ENCODE measurements at regions not wholly inside any gene's neighbourhood (a gene's known extent, or its start where the extent isn't known, plus 50 kb on each side); places are given as distances from the start of the nearest gene placed in this dataset.

- Histone ChIP-seq H3K4me2 (ENCODE audit: insufficient read depth, low read length) (no peak overlapping the region), H3K36me3 (ENCODE audit: insufficient read depth, low read length) (no peaks in the 10 kb centered on the region), H3K27me3 (ENCODE audit: insufficient read depth, low read length) (no peaks in the 10 kb centered on the region), H3K4me1 (ENCODE audit: insufficient read depth, low read length) (no peaks in the 10 kb centered on the region), H3K27ac (ENCODE audit: low read depth, low read length) (no peak overlapping the region), H3K9me3 (ENCODE audit: low read depth, low read length) (no peaks in the 10 kb centered on the region), H3K4me3 (ENCODE audit: insufficient read depth, low read length) (no peak overlapping the region), H3K79me2 (ENCODE audit: insufficient read depth, low read length) (no peaks in the 10 kb centered on the region), H2AFZ (ENCODE audit: low read length) (no peak overlapping the region), H4K20me1 (ENCODE audit: insufficient read depth, low read length) (no peaks in the 10 kb centered on the region)
- DNase-seq (ENCODE audit: insufficient read length, low spot score, missing footprints) = no peak
- TF ChIP-seq, protein P1, sequence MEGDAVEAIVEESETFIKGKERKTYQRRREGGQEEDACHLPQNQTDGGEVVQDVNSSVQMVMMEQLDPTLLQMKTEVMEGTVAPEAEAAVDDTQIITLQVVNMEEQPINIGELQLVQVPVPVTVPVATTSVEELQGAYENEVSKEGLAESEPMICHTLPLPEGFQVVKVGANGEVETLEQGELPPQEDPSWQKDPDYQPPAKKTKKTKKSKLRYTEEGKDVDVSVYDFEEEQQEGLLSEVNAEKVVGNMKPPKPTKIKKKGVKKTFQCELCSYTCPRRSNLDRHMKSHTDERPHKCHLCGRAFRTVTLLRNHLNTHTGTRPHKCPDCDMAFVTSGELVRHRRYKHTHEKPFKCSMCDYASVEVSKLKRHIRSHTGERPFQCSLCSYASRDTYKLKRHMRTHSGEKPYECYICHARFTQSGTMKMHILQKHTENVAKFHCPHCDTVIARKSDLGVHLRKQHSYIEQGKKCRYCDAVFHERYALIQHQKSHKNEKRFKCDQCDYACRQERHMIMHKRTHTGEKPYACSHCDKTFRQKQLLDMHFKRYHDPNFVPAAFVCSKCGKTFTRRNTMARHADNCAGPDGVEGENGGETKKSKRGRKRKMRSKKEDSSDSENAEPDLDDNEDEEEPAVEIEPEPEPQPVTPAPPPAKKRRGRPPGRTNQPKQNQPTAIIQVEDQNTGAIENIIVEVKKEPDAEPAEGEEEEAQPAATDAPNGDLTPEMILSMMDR (IDR thresholded peaks at IDR 0.05; ENCODE audit: extremely low read depth, low read depth, low read length) = no peak
Observed at GRCh38 chr11:35071722-35072121, 67.2 kb upstream of the CD44 start.

GRCh38 chr11:35073691-35074419, 65.1 kb upstream of the CD44 start:
- H3K36me3 ChIP-seq (ENCODE audit: insufficient read depth, low read length) = no peaks in the 10 kb centered on the region
- no peak overlapping the region for H3K4me3 ChIP-seq (ENCODE audit: insufficient read depth, low read length)
- peak overlapping the region; percentile 36 for H3K27ac ChIP-seq (ENCODE audit: low read depth, low read length)
- TF ChIP-seq, protein P1 (IDR thresholded peaks at IDR 0.05; ENCODE audit: extremely low read depth, low read depth, low read length) = no peak
- no peak overlapping the region for H3K4me2 ChIP-seq (ENCODE audit: insufficient read depth, low read length)
- H3K27me3 ChIP-seq (ENCODE audit: insufficient read depth, low read length) = no peaks in the 10 kb centered on the region
- H3K79me2 ChIP-seq (ENCODE audit: insufficient read depth, low read length) = no peaks in the 10 kb centered on the region
- DNase-seq (ENCODE audit: insufficient read length, low spot score, missing footprints) = no peak
- H2AFZ ChIP-seq (ENCODE audit: low read length) = no peak overlapping the region
- peaks cover 14% of the 10 kb centered on the region for H3K4me1 ChIP-seq (ENCODE audit: insufficient read depth, low read length)
- no peaks in the 10 kb centered on the region for H3K9me3 ChIP-seq (ENCODE audit: low read depth, low read length)
- no peaks in the 10 kb centered on the region for H4K20me1 ChIP-seq (ENCODE audit: insufficient read depth, low read length)

DNA sequence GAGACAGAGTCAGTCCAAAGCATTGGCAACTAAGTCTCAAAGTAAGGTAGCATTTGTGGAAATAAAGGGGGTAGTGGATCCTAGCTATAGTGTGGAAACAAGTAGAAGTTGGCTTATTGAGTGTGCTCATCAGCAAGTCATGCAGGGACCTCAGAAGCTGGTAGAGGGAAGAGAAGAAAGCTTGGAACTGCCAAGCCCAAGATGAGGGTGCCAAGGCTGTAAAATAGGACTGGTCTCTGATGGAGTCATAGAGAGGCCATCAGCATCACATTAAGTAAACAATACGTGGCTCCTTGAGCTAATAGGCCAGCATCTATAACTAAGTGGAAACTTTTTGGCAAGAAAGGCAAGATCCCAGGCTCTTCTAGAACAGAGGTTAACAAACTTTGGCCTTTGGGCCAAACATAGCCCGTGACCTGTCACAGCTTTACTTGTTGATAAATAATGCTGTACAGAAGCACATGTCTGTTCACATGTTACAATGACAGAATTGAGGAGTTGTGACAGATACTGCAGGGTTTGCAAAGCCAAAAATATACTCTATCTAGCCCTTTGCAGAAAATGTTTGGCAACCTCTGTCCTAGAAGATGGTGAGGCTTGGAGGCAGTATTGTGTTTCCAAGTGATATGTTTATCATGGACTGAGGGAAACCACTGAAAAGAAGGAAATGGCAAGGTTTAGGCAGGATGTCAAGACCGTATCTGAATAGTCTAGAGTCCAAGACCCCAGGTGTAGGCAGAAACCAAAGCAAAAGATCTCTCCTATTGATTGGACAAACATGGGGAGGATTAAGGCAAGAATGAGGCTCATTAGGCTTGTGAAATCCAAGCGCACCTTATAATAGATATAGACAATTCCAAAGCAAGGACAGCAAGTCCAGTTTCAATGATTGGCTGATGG, 62.5 kb upstream of the CD44 start:
- Histone ChIP-seq H3K4me2 (ENCODE audit: insufficient read depth, low read length) (no peak overlapping the region), H3K4me1 (ENCODE audit: insufficient read depth, low read length) (peaks cover 14% of the 10 kb centered on the region), H3K9me3 (ENCODE audit: low read depth, low read length) (no peaks in the 10 kb centered on the region), H3K27ac (ENCODE audit: low read depth, low read length) (no peak overlapping the region), H3K27me3 (ENCODE audit: insufficient read depth, low read length) (no peaks in the 10 kb centered on the region), H3K36me3 (ENCODE audit: insufficient read depth, low read length) (no peaks in the 10 kb centered on the region), H3K79me2 (ENCODE audit: insufficient read depth, low read length) (no peaks in the 10 kb centered on the region), H3K4me3 (ENCODE audit: insufficient read depth, low read length) (no peak overlapping the region), H4K20me1 (ENCODE audit: insufficient read depth, low read length) (no peaks in the 10 kb centered on the region), H2AFZ (ENCODE audit: low read length) (no peak overlapping the region)
- no peak for DNase-seq (ENCODE audit: insufficient read length, low spot score, missing footprints)
- TF ChIP-seq, protein P1 (IDR thresholded peaks at IDR 0.05; ENCODE audit: extremely low read depth, low read depth, low read length) = no peak

Measured in osteoblast (primary cell).